NOMO-1 treated with dmso at 0.1 percent for 144 hours (cell line): ENCODE measurements at regions not wholly inside any gene's neighbourhood (a gene's known extent, or its start where the extent isn't known, plus 50 kb on each side); places are given as distances from the start of the nearest gene placed in this dataset.
A peak's percentile ranks its signal among the peaks of the same experiment; 100 is the strongest.

Experiments
- DNase-seq: peaks from one replicate; lab custom pipeline; 2025; ENCODE audit not compliant: unreplicated experiment; lab: John Stamatoyannopoulos, UW

DNA sequence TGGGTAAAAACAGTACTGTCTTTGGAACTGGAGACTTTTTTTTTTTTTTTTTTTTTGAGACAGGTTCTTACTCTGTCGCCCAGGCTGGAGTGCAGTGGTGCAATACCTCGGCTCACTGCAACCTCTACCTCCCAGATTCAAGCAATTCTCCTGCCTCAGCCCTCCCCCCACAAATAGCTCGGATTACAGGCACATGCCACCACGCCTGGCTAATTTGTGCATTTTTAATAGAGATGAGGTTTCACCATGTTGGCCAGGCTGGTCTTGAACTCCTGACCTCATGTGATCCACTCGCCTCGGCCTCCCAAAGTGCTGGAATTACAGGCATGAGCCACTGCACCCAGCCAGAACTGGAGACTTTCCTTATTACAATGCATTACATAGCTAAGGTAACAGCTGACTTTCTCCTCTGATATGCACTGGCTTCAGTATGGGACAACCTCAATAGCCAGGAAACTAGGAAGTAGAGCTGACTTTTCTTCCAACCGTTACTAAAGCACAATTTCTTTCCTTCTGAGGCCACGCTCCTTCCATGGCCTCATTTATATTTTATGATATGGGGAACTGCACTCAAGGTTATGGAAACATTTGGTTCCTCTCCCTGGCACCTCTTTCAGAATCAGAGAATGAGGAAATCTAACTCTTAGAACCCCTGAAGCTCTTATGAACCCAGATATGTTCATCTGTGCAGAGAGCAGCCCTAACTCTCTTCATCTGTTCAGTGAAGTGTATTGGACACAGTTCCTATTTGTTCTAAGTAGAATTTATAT lies 53.5 kb upstream of the FAM9B start:
- DNase-seq, result peak; percentile 25

DNA sequence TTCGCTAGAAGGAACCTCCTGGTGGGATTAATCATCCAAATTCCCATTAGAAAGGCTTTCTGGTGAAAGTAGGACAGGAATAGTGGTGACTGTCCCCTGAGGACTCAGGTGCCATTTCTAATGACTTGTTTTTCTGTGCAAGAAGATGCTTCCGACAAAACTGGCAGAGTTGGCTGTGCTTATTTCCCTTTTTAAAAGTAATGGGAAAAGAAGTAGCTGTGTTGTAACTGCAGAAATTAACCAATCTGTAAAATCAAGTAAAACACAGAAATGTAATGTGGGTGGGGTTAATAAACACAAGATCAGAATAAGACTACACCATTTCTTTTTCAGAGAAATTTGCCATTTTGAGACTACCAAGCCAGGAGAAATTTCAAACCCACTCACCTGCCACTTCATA lies 55.0 kb upstream of the FAM9B start:
- no peak for DNase-seq

- no peak for DNase-seq
These were observed 56.8 kb upstream of the FAM9B start for GRCh38 chrX:9090766-9091165.

GRCh38 chrX:9091258-9091657 lies 57.3 kb upstream of the FAM9B start:
- peak; percentile 78 for DNase-seq

GRCh38 chrX:9102956-9103355 lies 69.0 kb upstream of the FAM9B start:
- no peak for DNase-seq

- no peak for DNase-seq
These were observed 74.1 kb upstream of the FAM9B start for GRCh38 chrX:9108054-9108453.

DNA sequence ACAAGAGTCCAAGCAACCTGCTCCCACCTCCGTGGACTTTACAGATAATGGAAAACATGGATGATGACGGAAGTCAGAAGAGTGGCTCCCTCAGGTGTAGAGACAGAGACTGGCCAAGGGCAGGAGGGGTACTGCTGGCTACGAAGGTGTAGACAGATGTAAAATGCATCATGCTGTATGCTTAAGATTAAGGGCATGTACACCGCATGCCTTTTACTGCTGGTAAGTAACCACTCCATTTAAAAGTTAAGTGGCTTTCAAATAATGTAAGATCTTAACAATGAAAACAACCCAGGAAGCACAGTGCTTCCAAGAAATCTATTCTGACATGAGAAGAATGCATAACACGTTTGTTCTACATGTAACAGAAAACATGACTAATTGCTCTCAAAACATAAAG lies 76.9 kb upstream of the FAM9B start:
- DNase-seq, result no peak

DNA sequence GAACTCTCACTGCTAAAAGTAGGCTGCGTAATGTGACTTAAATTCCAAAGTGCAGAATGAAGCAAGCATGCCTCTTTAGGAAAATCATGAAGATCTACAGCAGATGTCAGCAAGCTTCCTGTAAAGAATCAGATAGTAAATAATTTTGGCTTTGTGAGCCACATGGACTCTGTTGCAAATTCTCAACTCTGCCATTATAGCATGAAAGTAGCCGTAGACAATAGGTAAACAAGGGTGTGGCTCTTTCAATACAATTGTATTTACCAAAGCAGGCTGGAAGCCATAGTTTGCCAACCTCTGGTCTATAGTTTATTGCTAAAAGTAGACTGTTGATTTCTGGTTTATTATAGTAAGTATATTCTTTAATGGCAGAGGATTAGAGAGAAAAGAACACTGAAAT lies 80.3 kb upstream of the FAM9B start:
- DNase-seq, result no peak

- DNase-seq, result no peak
These were observed 83.9 kb upstream of the FAM9B start for GRCh38 chrX:9117851-9118250.

- DNase-seq, result no peak
These were observed 88.8 kb upstream of the FAM9B start for GRCh38 chrX:9122519-9123245.

GRCh38 chrX:9127986-9128385 lies 94.1 kb upstream of the FAM9B start:
- no peak for DNase-seq

- no peak for DNase-seq
These were observed 96.1 kb upstream of the FAM9B start for GRCh38 chrX:9130031-9130430.

DNA sequence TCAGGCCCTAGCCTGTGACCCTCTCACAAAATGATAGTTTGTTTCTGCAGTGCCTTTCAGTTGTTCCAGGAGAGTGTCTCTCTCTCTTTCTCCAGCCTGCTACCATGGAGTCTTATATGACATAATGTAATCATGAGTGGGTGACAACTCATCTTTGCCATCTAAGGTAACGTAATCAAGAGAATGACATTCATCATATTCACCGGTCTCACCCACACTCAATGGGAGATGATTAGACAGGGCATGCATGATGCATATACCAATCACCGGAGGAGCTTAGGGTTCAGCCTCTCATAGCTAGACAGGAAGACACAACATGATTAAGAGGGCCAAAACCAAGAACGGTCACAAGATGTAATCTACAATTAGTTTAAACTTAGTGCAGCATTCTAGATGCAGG lies 97.1 kb upstream of the FAM9B start:
- no peak for DNase-seq

DNA sequence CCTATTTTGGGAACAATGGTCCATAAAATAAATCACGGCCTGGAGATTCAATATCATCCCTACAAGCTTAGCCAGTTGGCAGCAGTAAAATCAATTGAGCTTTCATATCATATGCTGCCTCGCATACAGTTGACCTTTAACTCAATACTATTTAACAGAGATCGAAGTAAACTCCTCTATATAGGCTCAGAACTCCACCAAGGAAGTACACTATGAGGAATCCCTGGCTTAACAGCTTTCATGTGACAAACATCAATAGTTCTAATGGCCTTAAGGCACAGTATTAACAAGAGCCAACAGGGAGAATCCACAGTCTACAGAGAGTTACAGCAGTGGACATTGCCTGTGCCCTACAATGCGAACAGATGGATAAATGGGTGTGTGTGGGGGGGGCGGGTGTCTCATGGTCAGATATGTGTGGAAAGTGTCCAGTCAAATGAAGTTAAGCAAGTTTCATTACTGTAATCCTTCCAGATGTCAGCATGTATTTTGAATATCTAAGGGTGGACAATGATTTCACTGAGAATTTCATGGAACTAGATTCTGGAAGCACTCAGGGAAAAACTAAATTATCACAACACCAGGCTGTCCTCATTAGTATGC lies 98.2 kb upstream of the FAM9B start:
- no peak for DNase-seq

DNA sequence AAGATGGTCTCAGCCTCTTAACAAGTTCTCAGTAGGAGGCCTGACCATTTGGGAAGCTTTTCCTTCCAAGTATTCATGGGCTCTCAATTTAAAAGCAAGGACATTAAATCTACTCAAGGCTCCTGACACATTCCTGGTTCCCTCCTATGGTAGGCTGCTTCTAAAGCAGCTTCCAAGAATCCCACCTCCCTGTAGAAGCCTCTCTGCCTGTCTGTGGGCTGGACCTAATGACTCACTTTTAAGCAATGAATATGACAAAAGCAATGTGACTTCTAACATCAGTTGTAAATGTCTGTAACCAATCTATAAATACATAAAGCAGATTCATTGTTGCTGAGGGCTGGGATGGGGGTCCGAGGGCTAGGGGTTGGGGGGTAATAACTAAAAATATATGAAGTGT lies 99.5 kb upstream of the FAM9B start:
- DNase-seq, result no peak

DNA sequence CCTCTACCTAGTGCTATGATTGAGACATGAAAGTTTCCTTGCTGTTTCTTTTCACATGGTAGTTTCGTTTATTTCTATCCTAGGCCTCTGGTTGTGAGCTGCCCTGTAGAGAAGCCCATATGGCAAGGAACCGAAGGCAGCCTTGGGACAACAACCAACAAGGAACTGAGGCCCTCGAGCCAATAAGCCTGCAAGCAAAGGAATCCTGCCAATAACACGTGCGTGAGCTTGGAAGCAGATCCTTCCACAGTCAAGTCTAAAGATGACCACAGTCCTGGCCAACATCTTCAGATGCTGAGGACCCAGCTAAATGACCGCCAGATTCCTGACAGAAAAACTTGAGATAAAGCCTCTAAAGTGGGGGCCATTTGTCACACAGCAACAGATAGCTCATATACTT lies 100.4 kb upstream of the FAM9B start:
- no peak for DNase-seq

- DNase-seq, result no peak
These were observed 102.1 kb upstream of the FAM9B start for GRCh38 chrX:9135901-9136510.

GRCh38 chrX:9137152-9137551 lies 103.2 kb upstream of the FAM9B start:
- no peak for DNase-seq

DNA sequence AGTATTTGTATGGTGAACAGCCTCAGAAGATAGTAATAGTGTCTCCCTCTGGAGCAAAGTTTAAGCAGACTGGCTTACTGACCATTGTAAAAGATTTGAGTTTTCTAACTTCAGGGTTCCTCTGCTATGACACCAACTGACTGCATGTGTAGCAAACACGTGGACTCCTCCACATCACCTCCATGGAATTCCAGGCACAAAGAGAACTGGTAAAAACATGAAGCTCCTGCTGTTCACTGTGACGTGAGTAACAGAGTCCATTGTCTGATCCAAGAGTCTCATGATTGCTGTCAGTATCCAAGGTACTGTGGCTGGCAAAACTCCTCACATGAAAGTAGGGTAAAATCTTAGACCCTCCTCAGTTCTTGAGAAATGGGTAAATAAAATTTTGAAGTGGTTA lies 107.6 kb upstream of the FAM9B start:
- DNase-seq, result no peak

GRCh38 chrX:9144701-9145241 lies 110.8 kb upstream of the FAM9B start:
- DNase-seq, result no peak

- DNase-seq, result no peak
These were observed 112.7 kb upstream of the FAM9B start for GRCh38 chrX:9146657-9147056.

DNA sequence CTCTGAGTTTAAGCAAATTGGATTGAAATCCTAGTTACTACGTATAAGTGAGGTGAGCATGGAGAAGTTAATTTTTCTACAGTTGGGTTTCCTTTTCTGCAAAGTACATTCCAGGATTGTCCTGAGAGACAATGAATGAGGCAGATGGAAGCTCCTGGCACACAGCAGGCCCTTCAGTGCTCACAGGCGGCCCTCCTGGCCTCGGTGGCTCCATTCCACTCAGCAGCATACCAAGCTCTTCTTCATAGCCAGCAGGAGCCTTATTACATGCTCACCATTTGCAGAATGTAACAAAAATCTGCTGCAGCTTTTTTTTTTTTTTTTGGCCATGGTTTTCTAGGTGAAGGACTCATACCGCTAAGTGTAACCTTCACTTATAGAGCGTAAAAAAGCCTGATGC lies 113.2 kb upstream of the FAM9B start:
- no peak for DNase-seq
